COLO668 (cell line): ENCODE measurements at regions not wholly inside any gene's neighbourhood (a gene's known extent, or its start where the extent isn't known, plus 50 kb on each side); places are given as distances from the start of the nearest gene placed in this dataset.

Source experiments
- DNase-seq: peaks from one replicate; lab custom pipeline; 2025; ENCODE audit not compliant: unreplicated experiment; lab: John Stamatoyannopoulos, UW

DNA sequence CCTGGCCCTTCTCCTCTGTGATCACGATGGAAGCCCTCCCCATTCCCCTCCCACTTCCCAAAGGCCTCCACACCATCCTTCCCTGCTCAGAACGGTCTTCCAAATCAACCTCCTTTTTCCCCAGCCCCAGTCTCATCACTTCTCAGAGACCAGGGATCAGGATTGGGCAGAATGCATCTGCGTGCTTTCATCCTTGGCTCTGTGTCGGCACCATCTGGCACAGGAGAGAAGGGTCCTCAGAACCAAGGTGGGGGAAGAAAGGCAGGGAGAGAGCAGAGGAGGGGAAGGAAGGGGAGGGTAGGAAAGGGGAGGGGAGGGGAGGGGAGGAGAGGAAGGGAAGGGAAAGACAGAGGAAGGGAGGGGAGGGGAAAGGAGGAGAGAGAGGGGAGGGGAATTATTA is 52.4 kb upstream of the FICD start:
- no peak for DNase-seq

GRCh38 chr12:108461058-108461660 is 53.9 kb upstream of the FICD start:
- DNase-seq, result no peak

DNA sequence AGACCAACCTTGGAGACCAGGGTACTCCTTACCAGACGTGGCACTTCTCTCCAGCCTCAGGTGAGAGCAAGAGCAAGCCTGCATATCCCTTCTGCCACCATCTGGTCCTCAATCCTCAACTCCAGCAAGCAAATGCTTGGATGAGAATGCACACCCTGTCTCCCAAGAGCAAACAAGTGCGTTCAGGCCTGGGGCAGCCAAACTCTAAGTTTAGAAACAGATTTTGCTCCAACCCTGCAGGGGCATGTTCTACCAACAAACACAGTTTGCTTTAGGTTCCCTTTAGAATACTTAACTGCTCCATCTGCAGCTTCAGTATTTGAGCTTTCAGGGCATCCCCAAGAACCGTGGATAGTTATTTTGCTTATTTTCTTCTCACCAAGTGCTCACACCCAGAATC is 55.9 kb upstream of the FICD start:
- no peak for DNase-seq

GRCh38 chr12:108457734-108458361 is 57.2 kb upstream of the FICD start:
- no peak for DNase-seq

GRCh38 chr12:108457006-108457733 is 57.9 kb upstream of the FICD start:
- DNase-seq, result no peak

- no peak for DNase-seq
Measured at GRCh38 chr12:108455706-108456105, 59.4 kb upstream of the FICD start.

GRCh38 chr12:108454539-108455139 is 60.4 kb upstream of the FICD start:
- no peak for DNase-seq

DNA sequence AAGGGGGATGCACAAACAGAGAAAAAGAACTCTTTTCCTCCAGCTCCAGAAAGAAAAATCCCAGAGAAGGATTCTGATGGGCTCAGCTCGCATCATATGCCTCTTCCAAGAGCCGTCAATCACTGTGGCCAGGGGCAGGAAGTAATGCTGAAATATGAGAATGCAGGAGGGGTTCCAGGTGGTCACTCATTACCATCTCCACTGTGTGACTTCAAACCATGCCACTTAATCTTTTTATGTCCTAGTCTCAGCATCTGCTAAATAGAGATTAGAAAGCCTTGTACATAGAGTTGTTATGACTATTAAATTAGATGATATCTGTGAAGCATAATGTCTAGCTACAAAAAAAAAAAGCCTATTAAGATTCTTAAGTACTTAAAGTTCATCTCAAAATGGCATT is 65.6 kb upstream of the FICD start:
- no peak for DNase-seq

DNA sequence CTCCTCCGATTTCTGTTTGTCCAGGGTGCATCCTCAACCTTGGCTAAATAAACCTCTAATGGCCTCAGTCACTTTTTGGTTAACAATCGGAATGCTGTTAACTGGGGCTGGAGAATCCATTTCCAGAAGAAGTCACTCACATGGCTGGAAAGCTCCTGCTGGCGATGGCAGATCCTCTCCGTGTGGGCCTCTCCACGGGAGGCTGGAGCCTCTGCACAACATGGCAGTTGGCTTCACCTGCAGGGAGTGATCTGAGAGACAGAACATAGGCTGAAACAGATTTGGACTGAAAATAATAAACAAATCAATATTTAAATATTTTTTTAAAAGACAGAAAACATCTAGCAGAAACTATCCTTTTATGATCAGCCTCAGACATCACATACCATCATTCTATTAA is 66.8 kb upstream of the FICD start:
- DNase-seq, result no peak

GRCh38 chr12:108447168-108447832 is 67.8 kb upstream of the FICD start:
- DNase-seq, result no peak

DNA sequence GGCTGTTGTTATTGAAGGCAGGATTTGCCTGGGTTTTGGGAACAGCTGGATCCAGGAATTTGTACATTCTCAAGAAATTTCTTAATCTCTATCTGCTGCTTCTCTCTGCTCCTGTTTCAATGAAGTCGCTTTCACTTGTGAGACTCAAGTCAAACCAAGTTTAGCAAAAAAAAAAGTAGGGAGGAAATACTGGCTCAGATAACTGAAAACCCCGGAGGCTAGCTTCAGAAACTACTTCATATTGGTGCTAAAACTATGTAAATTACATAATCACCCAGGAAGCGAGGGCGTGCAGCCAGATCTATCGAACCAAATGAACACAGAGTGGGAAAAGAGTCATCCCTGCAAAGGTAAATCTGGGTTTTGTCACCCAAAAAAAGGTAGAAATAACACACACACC is 68.3 kb upstream of the FICD start:
- DNase-seq, result no peak

DNA sequence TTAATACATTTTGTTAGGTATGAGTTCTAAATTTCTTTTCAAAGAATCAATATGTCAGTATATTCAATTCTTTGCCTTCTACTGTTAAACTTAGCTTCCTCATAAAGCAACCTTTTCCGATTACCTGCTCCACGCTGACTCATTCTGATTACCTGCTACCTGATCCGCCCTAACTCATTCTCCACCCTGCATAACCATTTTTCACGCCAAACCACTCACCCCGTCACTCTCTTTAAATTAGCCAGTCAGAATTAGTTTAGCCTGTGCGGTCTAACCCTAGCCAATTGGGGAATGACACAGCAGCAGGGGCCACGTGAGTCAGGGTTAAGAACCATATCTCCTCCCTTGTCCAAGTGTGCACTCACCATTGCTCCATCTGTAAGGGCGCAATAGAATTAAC is 72.2 kb upstream of the FICD start:
- no peak for DNase-seq

GRCh38 chr12:108442067-108442466 is 73.0 kb upstream of the FICD start:
- no peak for DNase-seq

DNA sequence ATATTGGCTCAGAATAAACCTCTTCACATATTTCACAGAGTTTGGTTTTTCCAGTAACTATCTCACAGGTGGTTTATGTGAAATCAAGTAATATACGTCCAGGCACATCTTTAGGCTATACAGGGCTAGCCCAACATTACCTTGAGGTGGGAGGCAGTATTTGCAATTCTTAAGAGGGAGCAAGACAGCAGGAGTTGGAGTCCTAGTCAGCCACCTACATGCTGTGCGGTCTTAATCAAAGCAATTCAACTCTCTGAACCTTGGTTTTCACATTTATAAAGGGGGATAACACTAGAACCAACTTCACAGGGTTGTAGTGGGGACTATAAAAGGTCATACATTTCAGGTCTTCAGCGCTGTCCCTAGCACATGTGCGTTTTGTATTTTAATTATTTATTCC is 73.5 kb upstream of the FICD start:
- no peak for DNase-seq

DNA sequence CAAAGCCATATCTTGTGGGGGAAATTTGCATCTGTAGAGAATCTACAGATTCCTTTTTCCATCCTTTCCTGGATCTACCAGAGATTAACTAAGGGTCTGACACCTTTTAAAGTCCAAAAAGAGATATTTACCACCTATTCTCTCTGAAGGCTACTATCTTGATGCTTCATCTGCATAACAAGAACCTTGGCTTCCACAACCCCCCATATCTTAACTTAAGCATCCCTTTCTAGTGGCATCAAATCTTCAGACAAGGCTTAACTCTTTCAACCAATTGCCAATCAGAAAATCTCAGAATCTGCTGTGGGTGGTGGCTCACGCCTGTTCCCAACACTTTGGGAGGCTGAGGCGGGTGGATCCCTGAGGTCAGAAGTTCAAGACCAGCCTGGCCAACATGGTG is 74.3 kb upstream of the FICD start:
- DNase-seq, result no peak

GRCh38 chr12:108438667-108439066 is 76.4 kb upstream of the FICD start:
- no peak for DNase-seq

DNA sequence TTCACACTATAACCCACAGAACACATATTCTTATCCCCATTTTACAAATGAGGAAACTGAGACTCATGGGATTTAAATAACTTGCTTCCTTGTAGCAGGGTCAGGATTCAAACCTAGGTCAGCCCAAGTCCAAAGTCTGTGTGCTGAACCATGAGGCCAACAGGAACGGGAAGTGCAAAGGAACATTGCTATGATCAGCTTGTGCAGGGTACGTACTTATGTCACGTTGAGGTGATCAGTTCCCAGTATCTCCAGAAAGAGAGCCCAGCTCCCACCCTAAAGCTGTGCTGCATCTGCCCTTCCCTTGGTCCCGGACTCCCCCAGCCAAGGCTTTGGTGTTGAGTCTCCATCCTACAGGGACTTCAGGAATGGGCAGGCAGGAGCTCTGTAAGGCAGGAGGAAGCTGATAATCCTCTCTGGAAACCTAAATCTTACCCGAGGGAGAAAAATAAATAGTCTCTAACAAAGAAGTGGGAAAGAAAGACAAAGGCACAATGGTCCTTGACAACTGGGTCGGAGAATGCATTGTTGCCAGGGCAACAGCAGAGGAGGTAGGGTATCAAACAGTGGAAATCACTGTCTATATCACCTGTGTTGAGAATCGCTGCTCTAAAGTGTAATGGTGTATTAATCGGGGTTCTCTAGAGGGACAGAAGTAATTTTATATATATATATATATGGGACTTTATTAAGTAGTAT is 82.5 kb upstream of the FICD start:
- no peak for DNase-seq

DNA sequence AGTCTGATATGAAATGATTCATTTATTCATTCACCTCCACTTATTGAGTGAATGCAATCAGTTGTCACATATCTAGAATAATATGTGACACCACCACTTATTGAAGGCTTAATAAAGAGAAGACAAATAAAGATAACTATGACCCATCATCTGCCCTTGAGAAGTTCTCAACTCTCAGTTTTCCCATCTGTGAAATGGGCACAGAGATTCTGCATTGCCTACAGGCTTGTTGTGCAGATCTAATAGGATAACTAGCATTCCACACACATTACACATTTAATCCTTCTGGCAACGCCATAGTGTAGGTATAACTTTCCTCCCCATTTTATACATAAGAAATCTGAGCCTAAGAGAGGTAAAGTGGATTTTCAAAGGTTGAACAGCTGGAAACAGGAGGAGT is 84.2 kb upstream of the FICD start:
- DNase-seq, result no peak

- peak; percentile 28 for DNase-seq
Measured at GRCh38 chr12:108430245-108430644, 84.8 kb upstream of the FICD start.

GRCh38 chr12:108425238-108425795 is 86.2 kb upstream of the CMKLR1 start:
- no peak for DNase-seq

DNA sequence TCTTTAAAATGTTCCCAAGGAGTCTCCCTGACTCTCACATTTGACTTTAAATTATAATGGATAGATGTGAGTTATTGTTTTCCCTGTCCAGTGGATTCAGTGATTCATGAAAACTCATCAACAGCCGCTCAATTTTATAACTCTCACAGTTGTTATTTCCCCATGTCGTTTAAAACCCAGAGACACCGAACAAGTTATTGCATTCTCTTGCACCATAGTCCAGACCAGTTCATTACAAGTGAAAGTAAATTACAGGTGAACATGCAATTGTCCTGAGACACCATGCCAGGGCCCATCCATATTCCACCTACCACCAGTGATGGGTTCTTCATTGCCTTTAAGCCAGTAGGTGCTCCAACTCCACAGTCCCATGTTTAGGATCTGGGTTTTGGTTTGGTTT is 85.7 kb upstream of the CMKLR1 start:
- no peak for DNase-seq
